ENCODE measurements at regions not wholly inside any gene's neighbourhood (a gene's known extent, or its start where the extent isn't known, plus 50 kb on each side); places are given as distances from the start of the nearest gene placed in this dataset.

- in situ Hi-C loops (cut with HindIII; ENCODE audit: low sequenced_read_pairs), result no loop called here
Observed at GRCh38 chr1:63112155-63112900, 210.0 kb upstream of the FOXD3 start.

- in situ Hi-C loops (cut with HindIII; ENCODE audit: low sequenced_read_pairs), result no loop called here
Observed at GRCh38 chr1:63115527-63115926, 206.8 kb upstream of the FOXD3 start.

GRCh38 chr1:63116016-63116415 lies 206.4 kb upstream of the FOXD3 start:
- in situ Hi-C loops (cut with HindIII; ENCODE audit: low sequenced_read_pairs), result no loop called here

- in situ Hi-C loops (cut with HindIII; ENCODE audit: low sequenced_read_pairs), result no loop called here
Observed at GRCh38 chr1:63119575-63120155, 202.7 kb upstream of the FOXD3 start.

GRCh38 chr1:63122079-63122478 lies 200.3 kb upstream of the FOXD3 start:
- in situ Hi-C loops (cut with HindIII; ENCODE audit: low sequenced_read_pairs), result no loop called here

- in situ Hi-C loops (cut with HindIII; ENCODE audit: low sequenced_read_pairs), result no loop called here
Observed at GRCh38 chr1:63124666-63125191, 197.6 kb upstream of the FOXD3 start.

- in situ Hi-C loops (cut with HindIII; ENCODE audit: low sequenced_read_pairs), result no loop called here
Observed at GRCh38 chr1:63126104-63126503, 196.3 kb upstream of the FOXD3 start.

- in situ Hi-C loops (cut with HindIII; ENCODE audit: low sequenced_read_pairs), result no loop called here
Observed at GRCh38 chr1:63127376-63127775, 195.0 kb upstream of the FOXD3 start.

- in situ Hi-C loops (cut with HindIII; ENCODE audit: low sequenced_read_pairs), result no loop called here
Observed at GRCh38 chr1:63128556-63128955, 193.8 kb upstream of the FOXD3 start.

- in situ Hi-C loops (cut with HindIII; ENCODE audit: low sequenced_read_pairs), result no loop called here
Observed at GRCh38 chr1:63129184-63129583, 193.2 kb upstream of the FOXD3 start.

- in situ Hi-C loops (cut with HindIII; ENCODE audit: low sequenced_read_pairs), result no loop called here
Observed at GRCh38 chr1:63129855-63130254, 192.5 kb upstream of the FOXD3 start.

- in situ Hi-C loops (cut with HindIII; ENCODE audit: low sequenced_read_pairs), result no loop called here
Observed at GRCh38 chr1:63134501-63135173, 187.7 kb upstream of the FOXD3 start.

- in situ Hi-C loops (cut with HindIII; ENCODE audit: low sequenced_read_pairs), result no loop called here
Observed at GRCh38 chr1:63135174-63135512, 187.2 kb upstream of the FOXD3 start.

GRCh38 chr1:63135801-63136200 lies 186.6 kb upstream of the FOXD3 start:
- in situ Hi-C loops (cut with HindIII; ENCODE audit: low sequenced_read_pairs), result no loop called here

GRCh38 chr1:63142001-63142400 lies 180.4 kb upstream of the FOXD3 start:
- in situ Hi-C loops (cut with HindIII; ENCODE audit: low sequenced_read_pairs), result no loop called here

GRCh38 chr1:63143482-63143881 lies 178.9 kb upstream of the FOXD3 start:
- in situ Hi-C loops (cut with HindIII; ENCODE audit: low sequenced_read_pairs), result no loop called here

- in situ Hi-C loops (cut with HindIII; ENCODE audit: low sequenced_read_pairs), result no loop called here
Observed at GRCh38 chr1:63147783-63148182, 174.6 kb upstream of the FOXD3 start.

GRCh38 chr1:63148825-63149645 lies 173.3 kb upstream of the FOXD3 start:
- in situ Hi-C loops (cut with HindIII; ENCODE audit: low sequenced_read_pairs), result no loop called here

GRCh38 chr1:63152572-63152971 lies 169.8 kb upstream of the FOXD3 start:
- in situ Hi-C loops (cut with HindIII; ENCODE audit: low sequenced_read_pairs), result no loop called here

- in situ Hi-C loops (cut with HindIII; ENCODE audit: low sequenced_read_pairs), result no loop called here
Observed at GRCh38 chr1:63155437-63155836, 166.9 kb upstream of the FOXD3 start.

GRCh38 chr1:63157085-63157484 lies 165.3 kb upstream of the FOXD3 start:
- in situ Hi-C loops (cut with HindIII; ENCODE audit: low sequenced_read_pairs), result no loop called here

Measured in endothelial cell of hepatic sinusoid (primary cell).